Fibroblast of lung (primary cell): ENCODE measurements at regions not wholly inside any gene's neighbourhood (a gene's known extent, or its start where the extent isn't known, plus 50 kb on each side); places are given as distances from the start of the nearest gene placed in this dataset.

Experiments
- DNase-seq, 2 donors: peaks; one replicate each; pipeline versions ENCODE4 v3.0.0 to v3.0.0-alpha.2; 2010; ENCODE audit warnings: low read depth in 2 of 2
- H2AFZ ChIP-seq: 2 replicates; pipeline ENCODE4 v1.5.1; 2012; ENCODE audit warnings: low read length, control low read depth, inconsistent platforms
- H3K27ac ChIP-seq: 2 replicates; pipeline ENCODE4 v1.5.1; 2011; ENCODE audit warnings: low read length, control low read depth; ENCODE audit not compliant: insufficient read depth
- H3K27me3 ChIP-seq: 2 replicates; pipeline ENCODE4 v1.5.1; 2011; ENCODE audit warnings: mild to moderate bottlenecking, low read length; ENCODE audit not compliant: control insufficient read depth, insufficient read depth
- H3K36me3 ChIP-seq: 2 replicates; pipeline ENCODE4 v1.5.1; 2011; ENCODE audit warnings: low read length; ENCODE audit not compliant: control insufficient read depth, insufficient read depth
- H3K4me1 ChIP-seq: 2 replicates; pipeline ENCODE4 v1.5.1; 2011; ENCODE audit warnings: low read length; ENCODE audit not compliant: control insufficient read depth, insufficient read depth; ENCODE audit errors: extremely low read depth
- H3K4me2 ChIP-seq: 2 replicates; pipeline ENCODE4 v1.5.1; 2011; ENCODE audit warnings: low read length, control low read depth; ENCODE audit not compliant: insufficient read depth; ENCODE audit errors: extremely low read depth
- H3K4me3 ChIP-seq, 4 experiments: fragments of 200-600 bp in 1 of 4; sonication (generic) in 1 of 4; replicated peaks in 1 of 4; 2 replicates each; pipeline ENCODE4 v1.5.1; 2011 to 2016; ENCODE audit warnings: low read length in 4 of 4, low read depth in 3 of 4, mild to moderate bottlenecking in 3 of 4, control low read depth in 2 of 4, inconsistent platforms in 1 of 4, mixed read lengths in 1 of 4; ENCODE audit not compliant: insufficient read depth in 1 of 4; ENCODE audit errors: control extremely low read depth in 1 of 4
- H3K79me2 ChIP-seq: 2 replicates; pipeline ENCODE4 v1.5.1; 2012; ENCODE audit warnings: mild to moderate bottlenecking, low read length, inconsistent platforms; ENCODE audit not compliant: control insufficient read depth, insufficient read depth
- H3K9ac ChIP-seq: 2 replicates; pipeline ENCODE4 v1.5.1; 2011; ENCODE audit warnings: mild to moderate bottlenecking, low read length, control low read depth; ENCODE audit not compliant: insufficient read depth
- H3K9me3 ChIP-seq: 2 replicates; pipeline ENCODE4 v1.5.1; 2012; ENCODE audit warnings: low read depth, low read length; ENCODE audit not compliant: control insufficient read depth, insufficient read depth
- H4K20me1 ChIP-seq: 2 replicates; pipeline ENCODE4 v1.5.1; 2011; ENCODE audit warnings: low read length; ENCODE audit not compliant: control insufficient read depth, insufficient read depth; ENCODE audit errors: extremely low read depth
- EZH2 ChIP-seq: IDR thresholded peaks from 2 replicates; pipeline ENCODE4 v1.5.1; 2012; ENCODE audit warnings: low read length, control low read depth, mild to moderate bottlenecking; ENCODE audit errors: missing control alignments
- TF ChIP-seq, protein P1 (sequence below), 2 donors: IDR thresholded peaks in 1 of 2; conservative IDR thresholded peaks in 1 of 2; 1 replicate in 1 of 2; 2 replicates in 1 of 2; pipeline ENCODE4 v1.5.1; 2011 to 2012; ENCODE audit warnings: low read length in 2 of 2, control low read depth in 1 of 2, inconsistent platforms in 1 of 2, low read depth in 1 of 2, mild to moderate bottlenecking in 1 of 2

DNA sequence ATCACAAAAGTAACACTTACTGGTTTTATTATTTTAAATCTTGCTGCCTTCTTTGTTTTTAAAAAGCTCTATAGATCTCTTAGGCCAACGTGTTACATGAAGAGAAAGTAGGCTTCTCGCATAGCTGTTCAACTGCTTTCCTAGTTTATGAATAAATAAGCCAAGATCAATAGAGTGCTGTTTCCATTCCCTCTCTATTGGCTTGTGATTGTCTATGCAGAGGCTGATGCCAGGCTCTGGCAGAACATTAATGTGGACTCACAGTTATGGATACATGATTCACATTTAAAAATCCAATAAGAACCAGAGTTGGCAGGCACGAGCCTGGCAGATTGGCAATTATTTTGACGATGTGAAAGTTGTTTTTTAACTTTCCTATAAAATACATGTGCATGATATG, 137.5 kb downstream of the GNAT3 start:
- no peak overlapping the region for H3K27ac ChIP-seq
- TF ChIP-seq EZH2 = no peak
- TF ChIP-seq, protein P1, sequence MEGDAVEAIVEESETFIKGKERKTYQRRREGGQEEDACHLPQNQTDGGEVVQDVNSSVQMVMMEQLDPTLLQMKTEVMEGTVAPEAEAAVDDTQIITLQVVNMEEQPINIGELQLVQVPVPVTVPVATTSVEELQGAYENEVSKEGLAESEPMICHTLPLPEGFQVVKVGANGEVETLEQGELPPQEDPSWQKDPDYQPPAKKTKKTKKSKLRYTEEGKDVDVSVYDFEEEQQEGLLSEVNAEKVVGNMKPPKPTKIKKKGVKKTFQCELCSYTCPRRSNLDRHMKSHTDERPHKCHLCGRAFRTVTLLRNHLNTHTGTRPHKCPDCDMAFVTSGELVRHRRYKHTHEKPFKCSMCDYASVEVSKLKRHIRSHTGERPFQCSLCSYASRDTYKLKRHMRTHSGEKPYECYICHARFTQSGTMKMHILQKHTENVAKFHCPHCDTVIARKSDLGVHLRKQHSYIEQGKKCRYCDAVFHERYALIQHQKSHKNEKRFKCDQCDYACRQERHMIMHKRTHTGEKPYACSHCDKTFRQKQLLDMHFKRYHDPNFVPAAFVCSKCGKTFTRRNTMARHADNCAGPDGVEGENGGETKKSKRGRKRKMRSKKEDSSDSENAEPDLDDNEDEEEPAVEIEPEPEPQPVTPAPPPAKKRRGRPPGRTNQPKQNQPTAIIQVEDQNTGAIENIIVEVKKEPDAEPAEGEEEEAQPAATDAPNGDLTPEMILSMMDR (conservative IDR thresholded peaks at IDR 0.05 in 1 of 2, IDR thresholded peaks at IDR 0.05 in 1 of 2; ENCODE audit: low read depth in 1 of 2, low read length in 2 of 2) = no peak
- H3K9ac ChIP-seq = no peak overlapping the region
- H3K4me1 ChIP-seq = peaks cover 4% of the 10 kb centered on the region
- H4K20me1 ChIP-seq = no peaks in the 10 kb centered on the region
- no peaks in the 10 kb centered on the region for H3K9me3 ChIP-seq
- no peak overlapping the region for H3K4me2 ChIP-seq
- H2AFZ ChIP-seq = no peak overlapping the region
- H3K4me3 ChIP-seq = no peak overlapping the region
- H3K27me3 ChIP-seq = no peaks in the 10 kb centered on the region
- no peaks in the 10 kb centered on the region for H3K36me3 ChIP-seq
- no peaks in the 10 kb centered on the region for H3K79me2 ChIP-seq
- no peak for DNase-seq

DNA sequence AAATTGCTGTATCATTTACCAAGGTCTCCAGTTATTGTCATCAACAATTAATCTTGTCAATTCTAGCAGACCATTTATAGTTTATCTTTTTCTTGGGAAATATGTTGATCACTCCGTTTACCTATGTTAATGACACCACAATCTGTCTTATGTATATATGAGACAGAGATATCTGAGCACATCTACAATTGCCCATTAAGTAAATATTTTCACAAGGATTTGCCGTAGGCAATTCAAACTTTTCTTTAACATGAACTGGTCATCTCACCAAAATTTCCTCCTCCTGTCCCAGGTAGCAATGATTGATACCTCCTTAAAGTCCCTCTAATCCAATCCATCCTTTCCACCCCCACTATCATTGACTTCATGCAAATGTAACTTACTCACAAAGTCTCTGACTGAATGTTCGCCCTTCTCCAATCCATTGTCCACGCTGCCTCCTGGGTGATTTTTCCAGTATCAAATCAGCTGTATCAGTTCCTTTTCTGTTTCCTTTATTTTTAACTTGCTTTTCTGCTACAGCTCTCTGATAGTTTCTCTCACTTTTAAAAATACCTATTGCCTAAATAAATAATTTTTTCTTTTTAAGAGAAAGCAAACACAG, 138.3 kb downstream of the GNAT3 start:
- H3K27me3 ChIP-seq = no peaks in the 10 kb centered on the region
- H3K4me3 ChIP-seq = no peak overlapping the region
- no peak for DNase-seq
- no peaks in the 10 kb centered on the region for H4K20me1 ChIP-seq
- H2AFZ ChIP-seq = no peak overlapping the region
- no peaks in the 10 kb centered on the region for H3K9me3 ChIP-seq
- no peaks in the 10 kb centered on the region for H3K36me3 ChIP-seq
- H3K4me2 ChIP-seq = no peak overlapping the region
- H3K9ac ChIP-seq = no peak overlapping the region
- H3K79me2 ChIP-seq = no peaks in the 10 kb centered on the region
- H3K4me1 ChIP-seq = peaks cover under 1% of the 10 kb centered on the region
- no peak overlapping the region for H3K27ac ChIP-seq
- no peak for TF ChIP-seq EZH2
- TF ChIP-seq, protein P1 (conservative IDR thresholded peaks at IDR 0.05 in 1 of 2, IDR thresholded peaks at IDR 0.05 in 1 of 2; ENCODE audit: low read depth in 1 of 2, low read length in 2 of 2) = no peak

DNA sequence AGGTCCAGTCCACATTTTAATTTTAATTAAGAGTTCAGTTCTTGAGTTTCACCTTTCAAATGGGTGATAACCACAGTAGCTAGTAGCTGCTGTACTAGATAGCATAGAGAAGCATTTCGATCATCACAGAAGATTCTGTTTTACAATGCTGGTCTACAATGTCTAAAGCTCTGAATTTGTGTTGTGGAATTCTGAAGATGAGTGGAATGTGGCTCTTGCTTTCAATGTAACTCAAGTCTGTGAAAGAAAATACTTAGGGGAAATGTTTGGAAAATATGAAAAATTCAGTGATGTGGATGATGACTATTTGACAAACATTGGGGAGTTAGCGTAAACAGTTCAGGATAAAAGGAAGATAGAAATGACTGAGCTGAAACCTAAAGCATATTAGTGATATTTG, 139.4 kb downstream of the GNAT3 start:
- TF ChIP-seq EZH2 = no peak
- TF ChIP-seq, protein P1 (conservative IDR thresholded peaks at IDR 0.05 in 1 of 2, IDR thresholded peaks at IDR 0.05 in 1 of 2; ENCODE audit: low read depth in 1 of 2, low read length in 2 of 2) = no peak
- Histone ChIP-seq H3K9ac (no peak overlapping the region), H3K4me3 (no peak overlapping the region), H3K27me3 (no peaks in the 10 kb centered on the region), H2AFZ (no peak overlapping the region), H3K9me3 (no peaks in the 10 kb centered on the region), H3K27ac (no peak overlapping the region), H4K20me1 (no peaks in the 10 kb centered on the region), H3K79me2 (no peaks in the 10 kb centered on the region), H3K36me3 (no peaks in the 10 kb centered on the region), H3K4me1 (no peaks in the 10 kb centered on the region), H3K4me2 (no peak overlapping the region)
- DNase-seq = peak; percentile 20 to 79
